ENCODE measurements at regions not wholly inside any gene's neighbourhood (a gene's known extent, or its start where the extent isn't known, plus 50 kb on each side); places are given as distances from the start of the nearest gene placed in this dataset.

DNA sequence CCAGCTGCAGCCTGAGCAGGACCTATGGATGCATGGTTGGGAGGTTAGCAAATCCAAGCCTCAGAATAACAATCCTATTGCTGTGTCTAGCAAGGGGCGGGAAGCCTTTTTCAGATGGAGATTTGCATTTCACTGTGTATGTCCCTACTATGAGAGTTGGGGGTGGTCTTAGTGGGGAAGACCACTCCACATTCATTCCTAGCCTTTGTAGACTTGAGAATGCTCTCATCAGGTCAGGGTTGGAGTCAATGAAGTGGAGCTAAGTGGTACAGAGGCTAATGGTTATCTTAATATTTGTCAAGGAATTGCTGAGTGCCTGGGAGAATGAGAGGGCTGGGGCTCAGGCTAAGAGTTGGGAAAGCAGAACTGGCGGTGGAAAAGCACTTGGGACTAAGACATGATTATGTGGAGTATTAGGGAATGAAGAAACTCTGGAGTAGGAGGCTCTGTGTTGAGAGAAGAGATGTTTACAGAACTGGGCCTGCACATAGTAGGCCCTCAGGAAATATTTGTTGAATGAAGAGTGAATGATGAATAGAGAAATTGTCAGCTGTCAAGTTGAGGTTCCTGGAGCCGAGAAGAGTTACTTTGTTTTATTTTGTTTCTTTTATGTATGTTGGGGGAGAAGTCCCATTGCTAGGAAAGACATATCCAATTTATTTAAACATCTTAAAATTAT is 175.5 kb upstream of the SPRY4 start:
- H3K27me3 Mint-ChIP-seq: peaks cover 0 to 3% of the 10 kb centered on the region in 2 donors
- H3K4me1 Mint-ChIP-seq (ENCODE audit: low read depth in 2 of 2): no peaks in the 10 kb centered on the region
- DNase-seq (ENCODE audit: low spot score): no peak
- H3K27ac Mint-ChIP-seq: no peak overlapping the region
- no peak for ATAC-seq
- no peak overlapping the region for H3K4me3 Mint-ChIP-seq
- H3K9me3 Mint-ChIP-seq: no peaks in the 10 kb centered on the region
- H3K36me3 Mint-ChIP-seq: no peaks in the 10 kb centered on the region

DNA sequence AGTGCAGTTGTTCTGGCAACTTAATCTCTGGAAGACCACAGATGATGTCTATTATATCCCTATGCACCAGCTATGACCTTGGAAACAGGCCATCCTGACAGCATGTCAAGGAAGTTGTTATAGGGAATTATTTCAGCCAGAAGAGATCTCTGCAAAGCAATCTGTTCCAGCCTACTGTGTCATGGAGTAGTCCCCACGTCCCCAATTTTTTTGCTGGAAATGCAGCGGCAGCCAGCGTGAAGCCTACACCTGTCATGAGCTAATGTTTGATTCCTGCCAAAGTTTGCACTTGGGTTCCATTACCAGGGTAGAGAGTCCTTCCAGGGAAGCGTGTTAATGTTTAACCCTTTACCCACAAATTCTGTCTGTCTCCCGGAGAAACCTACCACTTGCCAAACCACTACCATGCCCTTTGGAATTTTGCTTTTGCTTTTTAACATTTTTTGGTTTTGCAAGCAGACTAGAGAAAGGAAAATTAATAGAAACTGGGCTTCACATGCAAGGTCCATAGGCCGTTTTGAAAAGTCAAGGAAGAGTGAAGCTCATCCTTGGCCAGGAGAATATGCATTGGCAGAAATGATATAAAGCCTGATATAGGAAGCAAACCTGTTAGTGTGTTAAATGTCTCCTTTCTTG is 174.9 kb upstream of the SPRY4 start:
- no peaks in the 10 kb centered on the region for H3K4me1 Mint-ChIP-seq (ENCODE audit: low read depth in 2 of 2)
- H3K36me3 Mint-ChIP-seq: no peaks in the 10 kb centered on the region
- DNase-seq (ENCODE audit: low spot score): no peak
- ATAC-seq: no peak
- H3K27me3 Mint-ChIP-seq: peaks cover 0 to 3% of the 10 kb centered on the region in 2 donors
- no peak overlapping the region for H3K27ac Mint-ChIP-seq
- no peaks in the 10 kb centered on the region for H3K9me3 Mint-ChIP-seq
- no peak overlapping the region for H3K4me3 Mint-ChIP-seq

DNA sequence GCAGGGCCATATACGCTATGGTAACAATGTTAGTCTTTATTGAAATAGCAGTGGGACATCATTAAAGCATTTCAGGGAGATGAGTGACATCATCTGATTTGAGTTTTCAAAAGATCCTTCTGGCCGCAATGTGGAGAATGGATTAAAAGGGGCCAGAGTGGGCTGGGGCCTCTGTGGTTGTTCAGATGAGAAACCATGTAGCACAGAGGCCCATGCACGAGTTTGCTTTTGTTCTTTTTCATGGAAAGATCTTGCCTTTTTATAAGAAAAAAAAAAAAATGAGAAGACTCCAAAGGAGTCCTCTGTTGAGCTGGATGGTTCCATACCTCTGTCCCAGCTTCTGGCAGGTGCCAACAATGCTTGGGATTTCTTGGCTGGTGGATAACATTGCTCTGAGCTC is 173.5 kb upstream of the SPRY4 start:
- no peak for DNase-seq (ENCODE audit: low spot score)
- ATAC-seq: no peak
- H3K27me3 Mint-ChIP-seq: peaks cover 0 to 3% of the 10 kb centered on the region in 2 donors
- no peak overlapping the region for H3K27ac Mint-ChIP-seq
- no peaks in the 10 kb centered on the region for H3K9me3 Mint-ChIP-seq
- H3K4me3 Mint-ChIP-seq: no peak overlapping the region
- H3K36me3 Mint-ChIP-seq: no peaks in the 10 kb centered on the region
- no peaks in the 10 kb centered on the region for H3K4me1 Mint-ChIP-seq (ENCODE audit: low read depth in 2 of 2)

DNA sequence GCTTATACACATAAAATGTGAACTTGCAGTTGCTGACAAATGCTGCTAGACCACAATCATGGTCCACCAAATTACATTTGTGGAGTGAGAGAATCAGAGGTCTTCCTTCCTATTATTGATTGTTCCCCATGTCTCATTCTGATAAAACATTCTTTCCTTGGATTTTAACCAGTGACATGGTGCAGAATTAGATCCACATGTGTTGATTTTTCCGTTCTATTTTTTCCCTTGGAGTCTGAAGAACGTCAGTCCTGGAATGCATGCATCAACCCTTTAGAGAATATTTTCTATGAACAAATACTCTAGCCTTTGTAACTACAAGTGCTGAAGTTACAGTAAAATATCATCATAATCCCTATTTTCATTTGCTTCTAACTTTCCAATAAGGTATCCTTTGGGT is 170.7 kb upstream of the SPRY4 start:
- DNase-seq (ENCODE audit: low spot score) (no peak), ATAC-seq (no peak)
- Mint-ChIP-seq H3K4me1 (ENCODE audit: low read depth in 2 of 2) (no peaks in the 10 kb centered on the region), H3K27me3 (peaks cover 0 to 3% of the 10 kb centered on the region in 2 donors), H3K36me3 (no peaks in the 10 kb centered on the region), H3K4me3 (no peak overlapping the region), H3K9me3 (no peaks in the 10 kb centered on the region), H3K27ac (no peak overlapping the region)

DNA sequence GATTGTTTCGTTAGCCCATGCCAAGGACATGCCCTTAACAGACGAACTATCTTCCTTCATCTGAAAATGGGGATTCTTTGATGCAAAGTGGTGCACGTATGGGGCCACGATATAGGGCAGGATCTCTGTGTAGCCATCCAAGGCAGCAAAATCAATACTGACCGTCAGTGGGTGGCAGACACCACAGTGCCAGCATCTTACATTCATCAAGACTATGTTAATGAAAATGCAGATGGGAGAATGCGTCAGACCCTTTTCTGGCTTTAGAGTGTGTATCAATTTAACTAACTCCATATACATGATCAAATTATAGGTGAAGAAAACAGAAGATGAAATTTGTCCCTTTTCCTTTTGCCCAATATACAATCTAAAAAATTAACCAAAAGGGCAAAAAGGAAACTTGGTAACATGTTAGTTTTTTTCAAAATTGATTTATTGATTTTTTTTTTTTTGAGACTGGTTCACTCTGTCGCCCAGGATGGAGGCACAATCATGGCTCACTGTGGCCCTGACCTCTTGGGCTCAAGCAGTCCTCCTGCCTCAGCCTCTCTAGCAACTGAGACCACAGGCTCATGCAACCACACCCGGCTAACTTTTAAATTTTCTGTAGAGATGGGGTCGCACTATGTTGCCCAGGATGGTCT is 169.2 kb upstream of the SPRY4 start:
- Mint-ChIP-seq H3K9me3 (no peaks in the 10 kb centered on the region), H3K27me3 (peaks cover 0 to 3% of the 10 kb centered on the region in 2 donors), H3K4me3 (no peak overlapping the region), H3K4me1 (ENCODE audit: low read depth in 2 of 2) (no peaks in the 10 kb centered on the region), H3K27ac (no peak overlapping the region), H3K36me3 (no peaks in the 10 kb centered on the region)
- ATAC-seq (no peak), DNase-seq (ENCODE audit: low spot score) (no peak)

GRCh38 chr5:142492781-142493281 is 168.0 kb upstream of the SPRY4 start:
- Mint-ChIP-seq H3K36me3 (no peaks in the 10 kb centered on the region), H3K27me3 (peaks cover 0 to 4% of the 10 kb centered on the region in 2 donors), H3K9me3 (no peaks in the 10 kb centered on the region), H3K4me3 (no peak overlapping the region), H3K4me1 (ENCODE audit: low read depth in 2 of 2) (no peaks in the 10 kb centered on the region), H3K27ac (no peak overlapping the region)
- ATAC-seq (no peak), DNase-seq (ENCODE audit: low spot score) (no peak)

DNA sequence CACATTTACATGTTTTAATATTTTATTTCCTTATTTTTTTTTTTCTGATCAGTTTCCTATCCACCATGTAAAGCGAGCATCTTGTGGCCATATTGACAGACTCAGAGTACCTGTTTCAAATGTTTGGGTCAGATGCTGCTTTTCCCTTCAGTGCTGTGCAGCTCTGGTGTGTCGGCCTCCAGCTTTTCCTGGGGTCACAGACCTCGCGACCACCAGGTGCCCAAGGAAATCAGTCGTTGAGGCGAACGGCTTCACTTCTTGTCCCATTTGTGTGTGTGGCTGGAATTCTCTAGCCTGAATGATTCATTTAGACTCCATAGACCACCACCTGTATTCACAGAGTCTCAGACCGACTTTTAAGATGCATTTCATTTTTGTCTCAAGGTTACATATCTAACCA is 166.9 kb upstream of the SPRY4 start:
- no peak overlapping the region for H3K4me3 Mint-ChIP-seq
- H3K4me1 Mint-ChIP-seq (ENCODE audit: low read depth in 2 of 2): no peaks in the 10 kb centered on the region
- no peak overlapping the region for H3K27ac Mint-ChIP-seq
- ATAC-seq (no peak), DNase-seq (ENCODE audit: low spot score) (no peak)
- peaks cover 2 to 9% of the 10 kb centered on the region in 2 donors for H3K27me3 Mint-ChIP-seq
- no peaks in the 10 kb centered on the region for H3K36me3 Mint-ChIP-seq
- H3K9me3 Mint-ChIP-seq: no peaks in the 10 kb centered on the region

- Mint-ChIP-seq H3K27ac (no peak overlapping the region), H3K4me1 (ENCODE audit: low read depth in 2 of 2) (no peaks in the 10 kb centered on the region), H3K27me3 (peaks cover 6 to 9% of the 10 kb centered on the region in 2 donors), H3K4me3 (no peak overlapping the region), H3K36me3 (no peaks in the 10 kb centered on the region), H3K9me3 (peaks cover 3% of the 10 kb centered on the region)
- DNase-seq (ENCODE audit: low spot score) (no peak), ATAC-seq (no peak)
These were observed 166.4 kb upstream of the SPRY4 start for GRCh38 chr5:142491270-142491669.

- ATAC-seq (no peak), DNase-seq (ENCODE audit: low spot score) (no peak)
- Mint-ChIP-seq H3K4me3 (no peak overlapping the region), H3K27me3 (peaks cover 13 to 16% of the 10 kb centered on the region in 2 donors), H3K9me3 (peaks cover 9% of the 10 kb centered on the region), H3K27ac (peak overlapping the region in 1 of 2 donors; percentile 2), H3K36me3 (peaks cover 7% of the 10 kb centered on the region), H3K4me1 (ENCODE audit: low read depth in 2 of 2) (no peaks in the 10 kb centered on the region)
These were observed 161.8 kb upstream of the SPRY4 start for GRCh38 chr5:142486581-142486980.

GRCh38 chr5:142486020-142486419 is 161.2 kb upstream of the SPRY4 start:
- no peak for DNase-seq (ENCODE audit: low spot score)
- ATAC-seq: no peak
- H3K27me3 Mint-ChIP-seq: peaks cover 13 to 16% of the 10 kb centered on the region in 2 donors
- H3K4me3 Mint-ChIP-seq: no peak overlapping the region
- no peaks in the 10 kb centered on the region for H3K4me1 Mint-ChIP-seq (ENCODE audit: low read depth in 2 of 2)
- H3K27ac Mint-ChIP-seq: peak overlapping the region in 1 of 2 donors; percentile 2
- H3K36me3 Mint-ChIP-seq: peaks cover 7% of the 10 kb centered on the region
- peaks cover 9% of the 10 kb centered on the region for H3K9me3 Mint-ChIP-seq

GRCh38 chr5:142484821-142485387 is 160.1 kb upstream of the SPRY4 start:
- Mint-ChIP-seq H3K27me3 (peaks cover 15 to 20% of the 10 kb centered on the region in 2 donors), H3K9me3 (peaks cover 9% of the 10 kb centered on the region), H3K27ac (peak overlapping the region in 1 of 2 donors; percentile 6), H3K4me3 (no peak overlapping the region), H3K4me1 (ENCODE audit: low read depth in 2 of 2) (no peaks in the 10 kb centered on the region), H3K36me3 (peaks cover 7% of the 10 kb centered on the region)
- DNase-seq (ENCODE audit: low spot score): no peak
- ATAC-seq: no peak

DNA sequence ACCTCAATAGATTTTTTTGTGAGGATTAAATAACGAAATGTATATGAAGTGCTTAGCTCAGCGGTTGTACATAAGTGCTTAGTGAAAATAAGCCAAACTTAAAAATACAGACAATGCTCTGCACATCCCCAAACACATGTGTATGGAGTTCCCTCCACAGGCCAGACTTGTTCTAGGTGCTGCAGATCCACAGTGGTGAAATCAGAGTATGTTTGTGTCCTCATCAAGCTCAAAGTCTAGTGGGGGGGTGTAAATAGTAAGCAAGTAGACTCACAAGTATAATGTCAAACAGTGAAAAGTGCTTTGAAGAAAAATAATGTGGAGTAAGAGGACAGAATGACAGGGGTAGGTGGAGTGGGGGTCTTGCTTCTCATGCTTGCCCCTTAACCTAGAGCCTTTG is 157.4 kb upstream of the SPRY4 start:
- Mint-ChIP-seq H3K4me3 (no peak overlapping the region), H3K27ac (no peak overlapping the region)
- DNase-seq (ENCODE audit: low spot score): no peak

GRCh38 chr5:142481410-142481809 is 156.6 kb upstream of the SPRY4 start:
- Mint-ChIP-seq H3K27ac (no peak overlapping the region), H3K4me3 (no peak overlapping the region), H3K36me3 (peaks cover 12% of the 10 kb centered on the region), H3K4me1 (ENCODE audit: low read depth in 2 of 2) (no peaks in the 10 kb centered on the region), H3K9me3 (peaks cover 9% of the 10 kb centered on the region), H3K27me3 (peaks cover 15 to 30% of the 10 kb centered on the region in 2 donors)
- no peak for DNase-seq (ENCODE audit: low spot score)
- no peak for ATAC-seq

More for the DNA sequence above, 157.4 kb upstream of the SPRY4 start:
- Mint-ChIP-seq H3K36me3 (peaks cover 12% of the 10 kb centered on the region), H3K9me3 (peaks cover 12% of the 10 kb centered on the region), H3K4me1 (ENCODE audit: low read depth in 2 of 2) (no peaks in the 10 kb centered on the region), H3K27me3 (peaks cover 15 to 35% of the 10 kb centered on the region in 2 donors)
- no peak for ATAC-seq

All from natural killer cell treated with Interleukin-12 subunit alpha and Interleukin-12 subunit beta and Interleukin-15 and Interleukin-18, amount 100 ng/mL, for 72 hours (primary cell).